H1 (cell line): ENCODE measurements at regions not wholly inside any gene's neighbourhood (a gene's known extent, or its start where the extent isn't known, plus 50 kb on each side); places are given as distances from the start of the nearest gene placed in this dataset.

Experiments
- CTCF ChIA-PET: fragments of 300-600 bp; sonication (Branson Sonifier 250); formaldehyde crosslinking; loops from one replicate; lab custom pipeline; 2021; ENCODE audit not compliant: partially characterized antibody; lab: Charles Lee
- POLR2A ChIA-PET: fragments of 300-600 bp; sonication (Branson Sonifier 250); formaldehyde crosslinking; loops from one replicate; lab custom pipeline; 2021; ENCODE audit warnings: inconsistent platforms; ENCODE audit not compliant: partially characterized antibody; lab: Charles Lee
- DNase-seq, 2 experiments: peaks; one replicate each; pipeline versions ENCODE4 v3.0.0 to v3.0.0-alpha.2; 2010 to 2022; ENCODE audit warnings: low spot score in 2 of 2, low read depth in 1 of 2, mixed read lengths in 1 of 2
- FAIRE-seq: peaks from 2 replicates; lab custom pipeline; 2011; peaks lifted over from hg19 to GRCh38; lab: Jason Lieb, UNC
- H2AFZ ChIP-seq: 2 replicates; pipeline ENCODE4 v1.8.1; 2012; ENCODE audit warnings: low read length, inconsistent platforms
- H2AK5ac ChIP-seq: 2 replicates; pipeline ENCODE4 v1.6.1; 2013; ENCODE audit warnings: low read depth, low read length
- H2BK120ac ChIP-seq: replicated peaks from 2 replicates; pipeline ENCODE3; 2013; ENCODE audit warnings: low read depth, low read length, inconsistent platforms
- H2BK12ac ChIP-seq: 2 replicates; pipeline ENCODE4 v1.6.1; 2013; ENCODE audit warnings: low read depth, low read length
- H2BK15ac ChIP-seq: 2 replicates; pipeline ENCODE4 v1.6.1; 2013; ENCODE audit warnings: low read length
- H2BK20ac ChIP-seq: 2 replicates; pipeline ENCODE4 v1.6.1; 2013; ENCODE audit warnings: low read length
- H2BK5ac ChIP-seq: 2 replicates; pipeline ENCODE4 v1.6.1; 2013; ENCODE audit warnings: low read depth, low read length
- H3K14ac ChIP-seq: 2 replicates; pipeline ENCODE4 v1.6.1; 2013; ENCODE audit warnings: inconsistent platforms; ENCODE audit not compliant: insufficient read length
- H3K18ac ChIP-seq: 2 replicates; pipeline ENCODE4 v1.6.1; 2013; ENCODE audit warnings: low read length; ENCODE audit errors: extremely low read depth
- H3K23ac ChIP-seq: 2 replicates; pipeline ENCODE4 v1.6.1; 2013; ENCODE audit warnings: inconsistent platforms; ENCODE audit not compliant: insufficient read length
- H3K23me2 ChIP-seq: 2 replicates; pipeline ENCODE4 v1.6.1; 2013; ENCODE audit warnings: low read depth, low read length
- H3K27ac ChIP-seq: 2 replicates; pipeline ENCODE4 v1.6.1; 2011; ENCODE audit warnings: low read depth, low read length, inconsistent platforms
- H3K27me3 ChIP-seq, 4 experiments: replicated peaks in 1 of 4; 1 replicate in 1 of 4; 2 replicates in 3 of 4; pipeline versions ENCODE4 v1.6.1 to v1.8.1; 2011 to 2013; ENCODE audit warnings: low read length in 3 of 4, mild to moderate bottlenecking in 3 of 4, inconsistent platforms in 2 of 4, mixed read lengths in 2 of 4, moderate library complexity in 1 of 4; ENCODE audit not compliant: control insufficient read depth in 3 of 4, insufficient read depth in 3 of 4; ENCODE audit errors: extremely low read depth in 1 of 4
- H3K36me3 ChIP-seq, 4 experiments: 2 replicates each; pipeline versions ENCODE4 v1.6.1 to v1.8.1; 2011 to 2013; ENCODE audit warnings: mild to moderate bottlenecking in 4 of 4, low read length in 3 of 4, moderate library complexity in 2 of 4, control low read depth in 1 of 4, inconsistent platforms in 1 of 4; ENCODE audit not compliant: insufficient read depth in 4 of 4, control insufficient read depth in 2 of 4
- H3K4ac ChIP-seq: replicated peaks from 2 replicates; pipeline ENCODE3; 2013; ENCODE audit warnings: low read length, low read depth, mixed read lengths, inconsistent platforms; ENCODE audit not compliant: insufficient read length
- H3K4me1 ChIP-seq, 4 experiments: replicated peaks in 1 of 4; 1 replicate in 1 of 4; 2 replicates in 3 of 4; pipeline versions ENCODE4 v1.6.1 to v1.8.1; 2011 to 2013; ENCODE audit warnings: low read length in 3 of 4, inconsistent platforms in 2 of 4, mixed read lengths in 1 of 4; ENCODE audit not compliant: insufficient read depth in 4 of 4, control insufficient read depth in 3 of 4
- H3K4me2 ChIP-seq, 2 experiments: 2 replicates each; pipeline versions ENCODE4 v1.6.1 to v1.8.1; 2011 to 2013; ENCODE audit warnings: low read depth in 2 of 2, low read length in 2 of 2, control low read depth in 1 of 2, inconsistent platforms in 1 of 2, mild to moderate bottlenecking in 1 of 2; ENCODE audit not compliant: insufficient read depth in 1 of 2
- H3K4me3 ChIP-seq, 4 experiments: fragments of 200-600, 300-600 bp in 1 of 4; sonication (generic), shearing (Covaris generic), sonication (Bioruptor Twin) in 1 of 4; 2 replicates each; pipeline versions ENCODE4 v1.5.1 to v1.8.1; 2011 to 2016; ENCODE audit warnings: low read length in 4 of 4, low read depth in 3 of 4, control low read depth in 2 of 4, inconsistent platforms in 2 of 4, mild to moderate bottlenecking in 2 of 4, mixed read lengths in 1 of 4, moderate library complexity in 1 of 4; ENCODE audit not compliant: insufficient read depth in 2 of 4; ENCODE audit errors: extremely low read depth in 1 of 4
- H3K56ac ChIP-seq: replicated peaks from 2 replicates; pipeline ENCODE3; 2013; ENCODE audit warnings: low read depth, mild to moderate bottlenecking, mixed read lengths, low read length, inconsistent platforms; ENCODE audit not compliant: insufficient read length
- H3K79me1 ChIP-seq: 2 replicates; pipeline ENCODE4 v1.6.1; 2013; ENCODE audit warnings: low read depth, low read length, control low read depth
- H3K79me2 ChIP-seq, 2 experiments: 2 replicates each; pipeline versions ENCODE4 v1.6.1 to v1.8.1; 2012 to 2013; ENCODE audit warnings: low read length in 2 of 2, mild to moderate bottlenecking in 2 of 2, inconsistent platforms in 1 of 2; ENCODE audit not compliant: insufficient read depth in 2 of 2, control insufficient read depth in 1 of 2
- H3K9ac ChIP-seq, 4 experiments: replicated peaks in 1 of 4; 1 replicate in 1 of 4; 2 replicates in 3 of 4; pipeline versions ENCODE4 v1.6.1 to v1.8.1; 2011 to 2013; ENCODE audit warnings: low read depth in 3 of 4, low read length in 3 of 4, control low read depth in 2 of 4, mild to moderate bottlenecking in 2 of 4, moderate library complexity in 2 of 4, inconsistent platforms in 1 of 4; ENCODE audit errors: extremely low read depth in 1 of 4
- H3K9me3 ChIP-seq, 2 experiments: 2 replicates each; pipeline versions ENCODE4 v1.6.1 to v1.8.1; 2012 to 2013; ENCODE audit warnings: mild to moderate bottlenecking in 2 of 2, moderate library complexity in 2 of 2, control low read depth in 1 of 2, inconsistent platforms in 1 of 2, low read depth in 1 of 2, low read length in 1 of 2, mixed read lengths in 1 of 2; ENCODE audit not compliant: insufficient read depth in 2 of 2
- H4K20me1 ChIP-seq, 2 experiments: replicated peaks in 1 of 2; 2 replicates each; pipeline versions ENCODE3 to v1.8.1; 2011 to 2013; ENCODE audit warnings: inconsistent platforms in 2 of 2, low read length in 2 of 2, mild to moderate bottlenecking in 1 of 2; ENCODE audit not compliant: insufficient read depth in 2 of 2, control insufficient read depth in 1 of 2
- H4K5ac ChIP-seq: 2 replicates; pipeline ENCODE4 v1.6.1; 2013; ENCODE audit warnings: low read length, low read depth, mixed read lengths, inconsistent platforms; ENCODE audit not compliant: insufficient read length
- H4K8ac ChIP-seq: 2 replicates; pipeline ENCODE4 v1.8.0; 2013; ENCODE audit warnings: mild to moderate bottlenecking, moderate library complexity, low read length, inconsistent platforms; ENCODE audit not compliant: insufficient read depth; ENCODE audit errors: extremely low read depth
- H4K91ac ChIP-seq: replicated peaks from 2 replicates; pipeline ENCODE3; 2013; ENCODE audit warnings: low read length, mixed read lengths, inconsistent platforms; ENCODE audit not compliant: insufficient read length
- MAFK ChIP-seq: IDR thresholded peaks from 2 replicates; pipeline ENCODE4 v1.6.1; 2012; ENCODE audit warnings: low read depth, mild to moderate bottlenecking, improper control_type of control experiment, low read length
- POU5F1 ChIP-seq: IDR thresholded peaks from 2 replicates; pipeline ENCODE4 v1.6.1; 2011; ENCODE audit warnings: low read depth, mild to moderate bottlenecking, low read length, moderate library complexity
- SIRT6 ChIP-seq: IDR thresholded peaks from one replicate; pipeline ENCODE4 v1.7.1; 2012; ENCODE audit warnings: low read length, inconsistent platforms
- WGBS, 2 experiments: shearing (Covaris generic) in 1 of 2; methylation state at CpG; one replicate each; pipeline versions ENCODE4 v1.1.6 to v1.1.7; 2013 to 2015; ENCODE audit warnings: low lambda C conversion rate in 2 of 2, mixed read lengths in 2 of 2, inconsistent platforms in 1 of 2, low coverage in 1 of 2, missing lambda C conversion rate in 1 of 2; ENCODE audit not compliant: insufficient replicate concordance in 2 of 2, insufficient coverage in 1 of 2, insufficient read length in 1 of 2; ENCODE audit errors: extremely low coverage in 1 of 2, missing lambda C conversion rate in 1 of 2; 5-methylcytosine and 5-hydroxymethylcytosine counted together

DNA sequence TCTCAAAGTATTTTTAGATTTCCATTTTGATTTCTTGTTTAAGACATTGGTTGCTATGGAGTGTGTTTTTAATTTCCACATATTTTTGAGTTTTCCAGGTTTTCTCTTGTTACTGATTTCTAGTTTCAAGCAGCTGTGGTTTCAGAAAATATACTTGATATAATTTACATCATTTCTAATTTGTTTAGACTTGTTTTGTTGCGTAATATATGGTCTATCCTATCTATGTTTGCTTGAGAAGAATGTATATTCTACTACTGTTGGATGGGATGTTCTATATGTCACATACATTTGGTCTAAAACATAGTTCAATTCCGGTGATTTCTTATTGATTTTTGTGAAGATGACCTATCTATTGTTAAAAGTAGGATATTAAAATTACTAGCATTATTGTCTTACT, 170.5 kb upstream of the EMCN start:
- TF ChIP-seq POU5F1, result no peak
- no peak for TF ChIP-seq MAFK
- no peak for TF ChIP-seq SIRT6
- Histone ChIP-seq H2AFZ (no peak overlapping the region), H3K4me3 (no peak overlapping the region), H2BK20ac (no peak overlapping the region), H3K4me1 (no peaks in the 10 kb centered on the region), H4K20me1 (no peaks in the 10 kb centered on the region), H3K18ac (no peak overlapping the region), H3K9ac (no peak overlapping the region), H3K14ac (no peak overlapping the region), H3K36me3 (no peaks in the 10 kb centered on the region), H3K27ac (no peak overlapping the region), H4K5ac (no peak overlapping the region), H3K79me2 (no peaks in the 10 kb centered on the region), H2BK120ac (no peak overlapping the region), H3K27me3 (no peaks in the 10 kb centered on the region), H3K9me3 (no peaks in the 10 kb centered on the region), H2BK5ac (no peak overlapping the region), H3K23ac (no peak overlapping the region), H3K4me2 (no peak overlapping the region), H4K91ac (no peak overlapping the region), H4K8ac (no peak overlapping the region), H2AK5ac (no peak overlapping the region), H3K4ac (no peak overlapping the region), H3K56ac (no peak overlapping the region), H3K79me1 (no peaks in the 10 kb centered on the region), H3K23me2 (no peaks in the 10 kb centered on the region), H2BK12ac (no peak overlapping the region), H2BK15ac (no peak overlapping the region)
- ChIA-PET POLR2A (no interaction called here), CTCF (interaction anchor here (0.6 kb wide), 1 partner anchor 264 kb away, joined by 3 read pairs; no protein-coding TSS in a partner anchor)
- 88% methylated on average over 2 of the region's 2 CpGs; no CpG with 5 or more reads in 1 of the 2 experiments for WGBS, 2 experiments
- FAIRE-seq, result no peak
- DNase-seq, result no peak
